GM12878 (cell line): ENCODE measurements at regions not wholly inside any gene's neighbourhood (a gene's known extent, or its start where the extent isn't known, plus 50 kb on each side); places are given as distances from the start of the nearest gene placed in this dataset.

ENCODE experiments used
- ATAC-seq: fragments of 200-7000 bp; cut with Tn5 transposase; 3 replicates; pipeline ENCODE4 v1.9.1; 2020; ENCODE audit warnings: mild to moderate bottlenecking, moderate library complexity
- BruUV-seq: library from RNA; stranded (reverse); fragments of 400-500 nt; replicated peaks from 2 replicates; lab custom pipeline; 2021; lab: Mats Ljungman, UMichigan
- CTCF ChIA-PET: fragments of 300-600 bp; sonication (Branson Sonifier 250); formaldehyde crosslinking; extraction: SDS; loops from one replicate; lab custom pipeline; 2021; ENCODE audit warnings: inconsistent platforms; lab: Yijun Ruan, JAX
- POLR2A ChIA-PET: fragments of 350-600 bp; formaldehyde crosslinking; extraction: SDS; loops from one replicate; lab custom pipeline; 2021; ENCODE audit warnings: inconsistent platforms; lab: Charles Lee
- RAD21 ChIA-PET: fragments of 300-600 bp; sonication (Branson Sonifier 250); formaldehyde crosslinking; loops from one replicate; lab custom pipeline; 2023; ENCODE audit warnings: antibody characterized with exemption; ENCODE audit not compliant: unreplicated experiment; lab: Charles Lee
- SMC1A ChIA-PET: fragments of 300-600 bp; sonication (Branson Sonifier 250); formaldehyde crosslinking; loops from one replicate; lab custom pipeline; 2023; ENCODE audit not compliant: unreplicated experiment, uncharacterized antibody; lab: Charles Lee
- DNase-seq: peaks from one replicate; pipeline ENCODE4 v3.0.0-alpha.2; 2011; ENCODE audit warnings: low read depth, low spot score
- FAIRE-seq: peaks from 3 replicates; lab custom pipeline; 2011; peaks lifted over from hg19 to GRCh38; lab: Jason Lieb, UNC
- H2AFZ ChIP-seq: 2 replicates; pipeline ENCODE4 v1.6.0; 2011; ENCODE audit warnings: low read depth, low read length, control low read depth; ENCODE audit not compliant: control insufficient read depth
- H3K27ac ChIP-seq: 2 replicates; pipeline ENCODE4 v1.5.1; 2011; ENCODE audit warnings: control low read depth; ENCODE audit not compliant: control insufficient read depth, insufficient read depth
- H3K27me3 ChIP-seq, 2 experiments: replicated peaks in 1 of 2; 2 replicates each; pipeline versions ENCODE4 v1.6.0 to v1.6.1; 2011; ENCODE audit warnings: low read length in 1 of 2; ENCODE audit not compliant: control insufficient read depth in 2 of 2, insufficient read depth in 2 of 2
- H3K36me3 ChIP-seq, 2 experiments: 2 replicates each; pipeline ENCODE4 v1.5.1; 2011; ENCODE audit warnings: low read length in 1 of 2; ENCODE audit not compliant: control insufficient read depth in 2 of 2, insufficient read depth in 2 of 2
- H3K4me1 ChIP-seq: 2 replicates; pipeline ENCODE4 v1.6.1; 2011; ENCODE audit warnings: mild to moderate bottlenecking, low read length, moderate library complexity, mixed read lengths; ENCODE audit not compliant: control insufficient read depth, insufficient read depth
- H3K4me2 ChIP-seq: 2 replicates; pipeline ENCODE4 v1.6.0; 2011; ENCODE audit warnings: control low read depth; ENCODE audit not compliant: control insufficient read depth, insufficient read depth
- H3K4me3 ChIP-seq: fragments of 200-600 bp; sonication (generic); 2 replicates; pipeline ENCODE4 v1.5.1; 2016
- H3K79me2 ChIP-seq: 2 replicates; pipeline ENCODE4 v1.6.0; 2011; ENCODE audit warnings: low read length; ENCODE audit not compliant: control insufficient read depth, insufficient read depth
- H3K9ac ChIP-seq: 2 replicates; pipeline ENCODE4 v1.8.0; 2011; ENCODE audit warnings: low read length, control low read depth, mixed read lengths; ENCODE audit not compliant: control insufficient read depth, insufficient read depth
- H3K9me3 ChIP-seq: replicated peaks from 3 replicates; pipeline ENCODE4 v1.5.1; 2011; ENCODE audit warnings: mild to moderate bottlenecking, low read length; ENCODE audit not compliant: control insufficient read depth, insufficient read depth
- H4K20me1 ChIP-seq: 2 replicates; pipeline ENCODE4 v1.6.0; 2011; ENCODE audit not compliant: control insufficient read depth, insufficient read depth
- CBX5 ChIP-seq: sonication (generic); IDR thresholded peaks from 2 replicates; pipeline ENCODE4 v1.6.1; 2016; ENCODE audit warnings: low read depth, moderate library complexity, mild to moderate bottlenecking, inconsistent platforms
- CREM ChIP-seq: IDR thresholded peaks from 2 replicates; pipeline ENCODE4 v1.6.1; 2014; ENCODE audit warnings: antibody characterized with exemption, low read depth
- EP300 ChIP-seq, 2 experiments: fragments of 150-350 bp in 1 of 2; IDR thresholded peaks; 2 replicates each; pipeline ENCODE4 v1.6.1; 2011 to 2012; ENCODE audit warnings: low read depth in 2 of 2, low read length in 2 of 2, borderline replicate concordance in 1 of 2, improper control_type of control experiment in 1 of 2, inconsistent platforms in 1 of 2; ENCODE audit not compliant: control insufficient read depth in 1 of 2
- FOXK2 ChIP-seq: fragments of 450-650 bp; IDR thresholded peaks from 2 replicates; pipeline ENCODE4 v1.6.1; 2017; ENCODE audit warnings: mild to moderate bottlenecking, moderate library complexity
- HDAC6 ChIP-seq: fragments of 200-600 bp; sonication (generic); IDR thresholded peaks from one replicate; pipeline ENCODE4 v1.8.0; 2017; ENCODE audit warnings: antibody characterized with exemption; ENCODE audit not compliant: unreplicated experiment
- STAT3 ChIP-seq: IDR thresholded peaks from 2 replicates; pipeline ENCODE4 v1.6.1; 2011; ENCODE audit warnings: low read depth, low read length, improper control_type of control experiment
- ZBED1 ChIP-seq: IDR thresholded peaks from 2 replicates; pipeline ENCODE4 v1.6.1; 2016; ENCODE audit warnings: borderline replicate concordance
- ZNF687 ChIP-seq: fragments of 450-650 bp; IDR thresholded peaks from 2 replicates; pipeline ENCODE4 v1.6.1; 2017; ENCODE audit warnings: mild to moderate bottlenecking, moderate library complexity
- WGBS: methylation state at CpG from one replicate; pipeline ENCODE4 v1.1.6; 2016; ENCODE audit warnings: low lambda C conversion rate; ENCODE audit not compliant: insufficient replicate concordance, insufficient coverage; ENCODE audit errors: missing lambda C conversion rate; 5-methylcytosine and 5-hydroxymethylcytosine counted together
- in situ Hi-C: fragments of 300-500 bp; cut with MboI; formaldehyde crosslinking; loops from 9 replicates; pipeline ENCODE4 v1.14.3; 2018; ENCODE audit warnings: mixed read lengths
- intact Hi-C: fragments of 100-400 bp; cut with micrococcal nuclease; formaldehyde crosslinking; loops from one replicate; pipeline ENCODE4 v1.14.2; 2022; ENCODE audit not compliant: unreplicated experiment
- TF ChIP-seq, protein P1 (sequence below): fragments of 450-650 bp; IDR thresholded peaks from 2 replicates; pipeline ENCODE4 v1.6.1; 2017; ENCODE audit warnings: low read depth, mild to moderate bottlenecking, moderate library complexity

- POLR2A ChIA-PET, result no interaction called here
- Histone ChIP-seq H3K4me1 (no peaks in the 10 kb centered on the region), H3K27me3 (no peaks in the 10 kb centered on the region; a peak in 2 of 4 replicates), H3K36me3 (no peaks in the 10 kb centered on the region), H3K9me3 (no peaks in the 10 kb centered on the region), H3K4me3 (no peak overlapping the region), H3K4me2 (no peak overlapping the region), H3K9ac (no peak overlapping the region), H3K79me2 (no peaks in the 10 kb centered on the region), H3K27ac (no peak overlapping the region), H4K20me1 (no peaks in the 10 kb centered on the region), H2AFZ (no peak overlapping the region)
- SMC1A ChIA-PET, result no interaction called here
- CTCF ChIA-PET, result no interaction called here
- ATAC-seq (no peak), FAIRE-seq (no peak), DNase-seq (no peak)
- TF ChIP-seq CBX5 (no peak), HDAC6 (no peak), STAT3 (no peak), ZBED1 (no peak), ZNF687 (no peak), EP300 (IDR thresholded peaks at IDR 0.05; ENCODE audit: borderline replicate concordance in 1 of 2, control insufficient read depth in 1 of 2, low read depth in 2 of 2, low read length in 2 of 2) (no peak), CREM (no peak), FOXK2 (no peak)
- TF ChIP-seq, protein P1, sequence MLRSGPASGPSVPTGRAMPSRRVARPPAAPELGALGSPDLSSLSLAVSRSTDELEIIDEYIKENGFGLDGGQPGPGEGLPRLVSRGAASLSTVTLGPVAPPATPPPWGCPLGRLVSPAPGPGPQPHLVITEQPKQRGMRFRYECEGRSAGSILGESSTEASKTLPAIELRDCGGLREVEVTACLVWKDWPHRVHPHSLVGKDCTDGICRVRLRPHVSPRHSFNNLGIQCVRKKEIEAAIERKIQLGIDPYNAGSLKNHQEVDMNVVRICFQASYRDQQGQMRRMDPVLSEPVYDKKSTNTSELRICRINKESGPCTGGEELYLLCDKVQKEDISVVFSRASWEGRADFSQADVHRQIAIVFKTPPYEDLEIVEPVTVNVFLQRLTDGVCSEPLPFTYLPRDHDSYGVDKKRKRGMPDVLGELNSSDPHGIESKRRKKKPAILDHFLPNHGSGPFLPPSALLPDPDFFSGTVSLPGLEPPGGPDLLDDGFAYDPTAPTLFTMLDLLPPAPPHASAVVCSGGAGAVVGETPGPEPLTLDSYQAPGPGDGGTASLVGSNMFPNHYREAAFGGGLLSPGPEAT, result no peak
- no TSS peak for BruUV-seq
- WGBS, result 10% methylated on average over 5 of the region's 5 CpGs
- RAD21 ChIA-PET, result no interaction called here
- in situ Hi-C loops (no loop called here), intact Hi-C loops (no loop called here)
Observed at GRCh38 chr5:141779503-141779973, 97.5 kb upstream of the ARAP3 start.
